ENCODE measurements at regions not wholly inside any gene's neighbourhood (a gene's known extent, or its start where the extent isn't known, plus 50 kb on each side); places are given as distances from the start of the nearest gene placed in this dataset.

- H3K4me1 ChIP-seq (ENCODE audit: low read depth), result no peaks in the 10 kb centered on the region
- no peak overlapping the region for H3K27ac ChIP-seq
- H3K9me3 ChIP-seq (ENCODE audit: low read depth), result no peaks in the 10 kb centered on the region
- no peaks in the 10 kb centered on the region for H3K27me3 ChIP-seq
- DNase-seq (ENCODE audit: low read depth in 1 of 2, low spot score in 1 of 2), result no peak
- H3K36me3 ChIP-seq, result no peaks in the 10 kb centered on the region
- no peak overlapping the region for H3K4me3 ChIP-seq
- no peak for TF ChIP-seq CTCF (IDR thresholded peaks at IDR 0.05; ENCODE audit: low read depth, low read length)
Measured at GRCh38 chr4:67261971-67262370, 283.3 kb downstream of the CENPC start.

- Histone ChIP-seq H3K4me3 (no peak overlapping the region), H3K27ac (no peak overlapping the region), H3K27me3 (no peaks in the 10 kb centered on the region), H3K9me3 (ENCODE audit: low read depth) (no peaks in the 10 kb centered on the region), H3K36me3 (no peaks in the 10 kb centered on the region), H3K4me1 (ENCODE audit: low read depth) (no peaks in the 10 kb centered on the region)
- TF ChIP-seq CTCF (IDR thresholded peaks at IDR 0.05; ENCODE audit: low read depth, low read length), result no peak
- no peak for DNase-seq (ENCODE audit: low read depth in 1 of 2, low spot score in 1 of 2)
Measured at GRCh38 chr4:67256388-67257043, 288.8 kb downstream of the CENPC start.

GRCh38 chr4:67250131-67250896 lies 295.0 kb downstream of the CENPC start:
- H3K36me3 ChIP-seq, result no peaks in the 10 kb centered on the region
- no peaks in the 10 kb centered on the region for H3K27me3 ChIP-seq
- H3K4me3 ChIP-seq, result no peak overlapping the region
- no peaks in the 10 kb centered on the region for H3K4me1 ChIP-seq (ENCODE audit: low read depth)
- no peak overlapping the region for H3K27ac ChIP-seq
- no peaks in the 10 kb centered on the region for H3K9me3 ChIP-seq (ENCODE audit: low read depth)
- DNase-seq (ENCODE audit: low read depth in 1 of 2, low spot score in 1 of 2), result no peak
- no peak for TF ChIP-seq CTCF (IDR thresholded peaks at IDR 0.05; ENCODE audit: low read depth, low read length)

DNA sequence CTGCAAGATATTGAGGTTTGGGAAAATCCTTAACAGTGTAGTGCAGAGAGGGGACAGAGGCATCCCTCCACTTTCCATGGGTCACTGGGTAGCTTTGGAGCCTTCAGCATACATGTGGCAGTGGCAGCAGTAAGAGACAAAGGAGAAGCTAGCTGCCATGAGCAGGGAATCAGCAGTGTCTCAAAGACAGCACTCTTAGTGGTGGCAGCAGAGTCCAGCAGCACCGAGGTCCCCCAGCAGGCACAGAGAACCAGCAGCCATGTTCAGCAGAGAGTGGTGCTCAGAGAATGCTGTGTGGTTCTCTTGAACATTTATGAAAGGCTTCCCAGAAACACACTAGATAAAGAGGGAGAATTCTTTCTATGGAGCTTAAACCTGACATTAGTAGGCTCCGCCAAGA lies 308.5 kb downstream of the CENPC start:
- no peak for DNase-seq (ENCODE audit: low read depth in 1 of 2, low spot score in 1 of 2)
- no peak for TF ChIP-seq CTCF (IDR thresholded peaks at IDR 0.05; ENCODE audit: low read depth, low read length)
- Histone ChIP-seq H3K36me3 (no peaks in the 10 kb centered on the region), H3K4me3 (no peak overlapping the region), H3K9me3 (ENCODE audit: low read depth) (no peaks in the 10 kb centered on the region), H3K27me3 (no peaks in the 10 kb centered on the region), H3K4me1 (ENCODE audit: low read depth) (no peaks in the 10 kb centered on the region), H3K27ac (no peak overlapping the region)

DNA sequence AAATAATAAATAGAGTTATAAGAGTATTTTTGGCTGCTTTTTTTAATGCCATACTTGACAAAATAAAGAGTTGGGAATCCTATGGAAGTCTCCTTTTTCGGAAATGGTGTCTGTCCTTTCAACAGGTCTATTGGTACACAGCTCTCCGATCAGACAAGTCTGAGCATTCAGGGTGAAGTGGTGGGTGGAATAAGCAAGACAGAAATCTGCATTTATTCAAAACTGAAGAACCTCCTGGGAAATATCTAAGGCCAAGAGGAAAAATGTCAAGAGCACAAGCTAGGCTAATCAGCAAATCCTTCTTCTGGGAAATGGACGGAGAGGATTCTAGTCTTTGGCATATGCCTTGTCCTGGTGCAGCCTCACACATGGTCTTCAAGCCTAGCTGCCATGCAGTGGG lies 309.0 kb downstream of the CENPC start:
- no peak for TF ChIP-seq CTCF (IDR thresholded peaks at IDR 0.05; ENCODE audit: low read depth, low read length)

More for the DNA sequence above, 309.0 kb downstream of the CENPC start:
- no peak for DNase-seq (ENCODE audit: low read depth in 1 of 2, low spot score in 1 of 2)
- Histone ChIP-seq H3K4me1 (ENCODE audit: low read depth) (no peaks in the 10 kb centered on the region), H3K9me3 (ENCODE audit: low read depth) (no peaks in the 10 kb centered on the region), H3K27me3 (no peaks in the 10 kb centered on the region), H3K27ac (no peak overlapping the region), H3K36me3 (no peaks in the 10 kb centered on the region), H3K4me3 (no peak overlapping the region)
